HL-60 (cell line): ENCODE measurements at regions not wholly inside any gene's neighbourhood (a gene's known extent, or its start where the extent isn't known, plus 50 kb on each side); places are given as distances from the start of the nearest gene placed in this dataset.

Experiments used
- DNase-seq, 2 experiments: peaks; one replicate each; pipeline ENCODE4 v3.0.0-alpha.2; 2010 to 2020; ENCODE audit warnings: low read depth in 1 of 2, low spot score in 1 of 2
- H3K27ac ChIP-seq: fragments of 250-450 bp; sonication (Bioruptor Pico); replicated peaks from 2 replicates; pipeline ENCODE4 v1.5.1; 2020; ENCODE audit warnings: mild to moderate bottlenecking, moderate library complexity
- H3K27me3 ChIP-seq: fragments of 250-450 bp; sonication (Bioruptor Pico); 2 replicates; pipeline ENCODE4 v1.5.1; 2021; ENCODE audit warnings: mild to moderate bottlenecking, moderate library complexity; ENCODE audit not compliant: insufficient read depth, poor library complexity, severe bottlenecking
- H3K4me3 ChIP-seq: replicated peaks from 2 replicates; pipeline ENCODE4 v1.5.1; 2011; ENCODE audit warnings: mild to moderate bottlenecking, control low read depth, low read length; ENCODE audit not compliant: insufficient read depth
- GABPA ChIP-seq: IDR thresholded peaks from 2 replicates; pipeline ENCODE4 v1.6.1; 2012; ENCODE audit warnings: low read depth
- POLR2AphosphoS5 ChIP-seq: IDR thresholded peaks from 2 replicates; pipeline ENCODE4 v1.6.1; 2012; ENCODE audit warnings: low read depth
- SPI1 ChIP-seq: IDR thresholded peaks from 2 replicates; pipeline ENCODE4 v1.6.1; 2012; ENCODE audit warnings: low read depth, mild to moderate bottlenecking, borderline replicate concordance
- TF ChIP-seq, protein P1 (sequence below): IDR thresholded peaks from 2 replicates; pipeline ENCODE4 v1.6.1; 2012; ENCODE audit warnings: low read depth; ENCODE audit not compliant: insufficient replicate concordance
- TF ChIP-seq, protein P2 (sequence below): IDR thresholded peaks from one replicate; pipeline ENCODE4 v1.5.1; 2011; ENCODE audit warnings: low read length, control low read depth, inconsistent platforms; ENCODE audit not compliant: insufficient read depth

DNA sequence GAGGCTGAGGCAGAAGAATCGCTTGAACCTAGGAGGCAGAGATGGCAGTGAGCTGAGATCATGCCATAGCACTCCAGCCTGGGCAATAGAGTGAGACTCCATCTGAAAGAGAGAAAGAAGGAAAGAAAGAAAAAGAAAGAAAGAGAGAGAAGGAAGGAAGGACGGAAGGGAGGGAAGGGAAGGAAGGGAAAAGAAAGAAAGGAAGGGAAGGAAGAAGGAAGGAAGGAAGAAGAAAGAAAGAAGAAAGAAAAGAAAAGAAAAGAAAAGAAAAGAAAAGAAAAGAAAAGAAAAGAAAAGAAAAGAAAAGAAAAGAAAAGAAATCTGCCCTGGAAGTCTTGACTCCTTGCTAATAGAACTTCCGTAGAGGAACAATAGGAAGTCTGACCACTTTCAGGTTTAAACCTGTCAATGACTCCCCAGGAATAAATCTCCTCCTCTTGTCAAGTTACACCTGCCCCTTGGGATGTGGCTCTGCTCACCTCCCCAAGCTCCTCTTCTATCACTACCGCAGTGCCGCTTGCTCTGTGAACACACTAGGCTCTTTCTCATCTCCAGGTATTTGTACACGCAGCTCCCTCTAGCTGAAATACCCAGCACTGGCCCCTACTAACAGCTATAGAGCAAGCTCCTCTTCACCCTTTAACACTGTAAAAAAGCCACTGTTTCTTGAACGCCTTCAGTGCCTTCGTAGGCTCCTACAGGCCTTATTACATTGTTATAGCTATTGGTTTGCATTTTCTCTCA is 773.1 kb upstream of the TBX3 start:
- Histone ChIP-seq H3K27ac (no peak overlapping the region), H3K27me3 (peaks cover 7% of the 10 kb centered on the region), H3K4me3 (no peak overlapping the region)
- no peak for TF ChIP-seq SPI1
- no peak for TF ChIP-seq POLR2AphosphoS5
- TF ChIP-seq, protein P1, sequence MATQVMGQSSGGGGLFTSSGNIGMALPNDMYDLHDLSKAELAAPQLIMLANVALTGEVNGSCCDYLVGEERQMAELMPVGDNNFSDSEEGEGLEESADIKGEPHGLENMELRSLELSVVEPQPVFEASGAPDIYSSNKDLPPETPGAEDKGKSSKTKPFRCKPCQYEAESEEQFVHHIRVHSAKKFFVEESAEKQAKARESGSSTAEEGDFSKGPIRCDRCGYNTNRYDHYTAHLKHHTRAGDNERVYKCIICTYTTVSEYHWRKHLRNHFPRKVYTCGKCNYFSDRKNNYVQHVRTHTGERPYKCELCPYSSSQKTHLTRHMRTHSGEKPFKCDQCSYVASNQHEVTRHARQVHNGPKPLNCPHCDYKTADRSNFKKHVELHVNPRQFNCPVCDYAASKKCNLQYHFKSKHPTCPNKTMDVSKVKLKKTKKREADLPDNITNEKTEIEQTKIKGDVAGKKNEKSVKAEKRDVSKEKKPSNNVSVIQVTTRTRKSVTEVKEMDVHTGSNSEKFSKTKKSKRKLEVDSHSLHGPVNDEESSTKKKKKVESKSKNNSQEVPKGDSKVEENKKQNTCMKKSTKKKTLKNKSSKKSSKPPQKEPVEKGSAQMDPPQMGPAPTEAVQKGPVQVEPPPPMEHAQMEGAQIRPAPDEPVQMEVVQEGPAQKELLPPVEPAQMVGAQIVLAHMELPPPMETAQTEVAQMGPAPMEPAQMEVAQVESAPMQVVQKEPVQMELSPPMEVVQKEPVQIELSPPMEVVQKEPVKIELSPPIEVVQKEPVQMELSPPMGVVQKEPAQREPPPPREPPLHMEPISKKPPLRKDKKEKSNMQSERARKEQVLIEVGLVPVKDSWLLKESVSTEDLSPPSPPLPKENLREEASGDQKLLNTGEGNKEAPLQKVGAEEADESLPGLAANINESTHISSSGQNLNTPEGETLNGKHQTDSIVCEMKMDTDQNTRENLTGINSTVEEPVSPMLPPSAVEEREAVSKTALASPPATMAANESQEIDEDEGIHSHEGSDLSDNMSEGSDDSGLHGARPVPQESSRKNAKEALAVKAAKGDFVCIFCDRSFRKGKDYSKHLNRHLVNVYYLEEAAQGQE: no peak
- TF ChIP-seq, protein P2, sequence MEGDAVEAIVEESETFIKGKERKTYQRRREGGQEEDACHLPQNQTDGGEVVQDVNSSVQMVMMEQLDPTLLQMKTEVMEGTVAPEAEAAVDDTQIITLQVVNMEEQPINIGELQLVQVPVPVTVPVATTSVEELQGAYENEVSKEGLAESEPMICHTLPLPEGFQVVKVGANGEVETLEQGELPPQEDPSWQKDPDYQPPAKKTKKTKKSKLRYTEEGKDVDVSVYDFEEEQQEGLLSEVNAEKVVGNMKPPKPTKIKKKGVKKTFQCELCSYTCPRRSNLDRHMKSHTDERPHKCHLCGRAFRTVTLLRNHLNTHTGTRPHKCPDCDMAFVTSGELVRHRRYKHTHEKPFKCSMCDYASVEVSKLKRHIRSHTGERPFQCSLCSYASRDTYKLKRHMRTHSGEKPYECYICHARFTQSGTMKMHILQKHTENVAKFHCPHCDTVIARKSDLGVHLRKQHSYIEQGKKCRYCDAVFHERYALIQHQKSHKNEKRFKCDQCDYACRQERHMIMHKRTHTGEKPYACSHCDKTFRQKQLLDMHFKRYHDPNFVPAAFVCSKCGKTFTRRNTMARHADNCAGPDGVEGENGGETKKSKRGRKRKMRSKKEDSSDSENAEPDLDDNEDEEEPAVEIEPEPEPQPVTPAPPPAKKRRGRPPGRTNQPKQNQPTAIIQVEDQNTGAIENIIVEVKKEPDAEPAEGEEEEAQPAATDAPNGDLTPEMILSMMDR: no peak
- no peak for TF ChIP-seq GABPA
- DNase-seq: no peak

DNA sequence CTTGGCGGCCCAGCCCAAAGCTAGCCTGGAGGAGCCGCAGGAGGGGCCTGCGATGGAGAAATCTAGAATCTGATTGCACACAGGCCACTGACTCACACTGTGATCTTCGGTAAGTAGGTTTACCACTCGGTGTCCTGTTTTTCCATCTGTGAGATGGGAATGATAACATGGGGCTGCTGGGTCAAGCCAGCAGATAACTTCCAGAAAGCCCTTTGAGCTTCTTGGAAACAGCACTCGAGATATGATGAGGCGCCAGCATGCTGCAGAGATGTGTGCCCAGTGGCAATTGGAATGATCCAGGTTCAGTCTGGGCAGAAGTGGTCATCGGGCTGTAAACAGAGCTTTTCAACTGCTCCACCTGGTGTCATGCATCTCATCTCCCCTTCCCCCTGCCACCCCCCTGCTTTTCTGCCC is 771.3 kb upstream of the TBX3 start:
- no peak overlapping the region for H3K4me3 ChIP-seq
- no peak overlapping the region for H3K27ac ChIP-seq
- peaks cover 16% of the 10 kb centered on the region for H3K27me3 ChIP-seq
- no peak for DNase-seq
- no peak for TF ChIP-seq SPI1
- TF ChIP-seq, protein P1: no peak
- TF ChIP-seq, protein P2: no peak
- no peak for TF ChIP-seq GABPA
- TF ChIP-seq POLR2AphosphoS5: no peak

DNA sequence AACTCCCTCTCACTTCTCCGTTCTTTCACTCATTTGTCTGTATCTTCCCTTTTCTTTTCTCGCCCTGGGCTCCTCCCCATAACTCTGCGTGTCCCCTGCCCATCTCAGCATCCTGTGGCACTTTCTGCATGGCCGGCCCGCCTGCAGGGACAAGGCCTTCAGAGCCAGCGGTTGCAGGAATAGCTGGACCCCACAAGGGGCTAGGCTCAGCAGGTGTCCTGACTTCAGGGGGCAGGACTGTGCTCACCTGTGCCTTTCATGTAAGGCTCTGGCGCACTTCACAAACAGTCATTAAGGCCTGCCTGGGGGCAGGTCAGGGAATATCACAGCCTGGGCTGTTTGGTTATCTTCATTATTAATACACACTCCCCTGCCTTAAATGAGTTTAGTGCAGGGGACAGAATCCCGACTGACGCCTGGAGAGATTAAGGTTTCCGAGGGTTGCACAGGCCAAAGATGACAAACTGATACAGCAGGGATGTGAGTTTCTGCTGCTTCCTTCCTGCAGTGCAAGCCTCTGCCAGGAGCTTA is 768.8 kb upstream of the TBX3 start:
- Histone ChIP-seq H3K4me3 (no peak overlapping the region), H3K27me3 (peaks cover 16% of the 10 kb centered on the region), H3K27ac (no peak overlapping the region)
- TF ChIP-seq GABPA: no peak
- DNase-seq: no peak

DNA sequence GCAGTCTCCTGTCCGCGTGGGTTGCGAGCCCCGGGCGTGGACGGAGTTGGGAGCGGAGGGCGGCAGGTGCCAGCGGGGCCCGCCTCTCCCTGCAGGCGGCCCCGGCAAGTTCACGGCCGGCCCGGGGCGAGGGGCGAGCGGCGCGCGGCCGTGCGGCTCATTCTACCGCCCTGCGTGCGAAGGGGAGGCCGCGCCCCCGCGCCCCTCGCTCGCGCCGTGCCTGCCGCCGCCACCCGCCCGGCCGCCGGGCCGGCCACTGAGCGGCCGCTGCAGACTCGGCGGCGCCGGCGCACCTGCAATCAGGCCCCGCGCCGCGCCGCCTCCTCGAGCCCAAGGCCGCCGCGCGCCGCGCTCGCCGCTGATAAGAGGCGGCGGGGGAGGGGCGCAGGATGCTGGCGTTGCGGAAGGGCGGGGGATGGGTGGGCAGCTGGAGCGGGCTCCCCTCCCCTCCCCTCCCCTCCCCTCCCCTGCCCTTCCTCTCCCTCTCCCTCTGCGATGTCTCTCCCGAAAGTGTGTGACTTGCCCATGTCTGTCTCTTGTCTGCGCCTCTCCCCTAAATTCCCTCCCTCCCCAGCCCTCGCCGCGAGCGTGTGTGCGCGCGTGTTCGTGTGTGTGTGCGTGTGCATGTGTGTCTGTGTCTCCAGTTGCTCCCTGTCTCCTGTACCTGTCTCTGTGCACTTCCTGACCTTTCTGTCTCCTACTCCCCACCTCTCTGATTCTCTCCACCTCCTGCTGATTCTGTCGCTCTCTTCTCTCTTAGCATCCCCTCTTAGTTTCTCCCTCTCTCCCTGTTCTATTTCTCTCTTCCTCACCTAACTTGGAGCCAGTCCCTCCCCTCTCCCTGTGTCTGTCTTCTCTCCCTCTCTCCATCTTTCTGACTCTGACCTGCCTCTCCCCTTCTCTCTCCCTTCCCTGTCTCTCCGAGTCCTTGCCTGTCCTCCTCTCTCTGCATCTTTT is 768.1 kb upstream of the TBX3 start:
- no peak for DNase-seq
- no peak overlapping the region for H3K27ac ChIP-seq

More for the DNA sequence above, 768.1 kb upstream of the TBX3 start:
- H3K4me3 ChIP-seq: no peak overlapping the region
- peaks cover 16% of the 10 kb centered on the region for H3K27me3 ChIP-seq
- TF ChIP-seq, protein P1: no peak
- TF ChIP-seq, protein P2: no peak
- TF ChIP-seq POLR2AphosphoS5 (no peak), GABPA (no peak), SPI1 (no peak)
